T-cell (primary cell): ENCODE measurements at regions not wholly inside any gene's neighbourhood (a gene's known extent, or its start where the extent isn't known, plus 50 kb on each side); places are given as distances from the start of the nearest gene placed in this dataset.

ENCODE experiments used
- ATAC-seq, 4 experiments: fragments of 200-7000 bp in 3 of 4; fragments of 150-1000 bp in 1 of 4; cut with Tn5 transposase; replicated peaks in 1 of 4; 1 replicate in 3 of 4; 2 replicates in 1 of 4; pipeline ENCODE4 v1.10.0; 2021; ENCODE audit warnings: moderate library complexity in 3 of 4, mild to moderate bottlenecking in 2 of 4, moderate number of reproducible peaks in 1 of 4
- CTCF ChIA-PET, 2 donors: fragments of 300-600 bp; sonication (Branson Sonifier 250); formaldehyde crosslinking; loops; one replicate each; lab custom pipeline; 2022; ENCODE audit warnings: antibody characterized with exemption in 2 of 2; lab: Charles Lee
- POLR2A ChIA-PET, 2 donors: fragments of 300-600 bp; sonication (Branson Sonifier 250); formaldehyde crosslinking; loops; one replicate each; lab custom pipeline; 2022; ENCODE audit warnings: antibody characterized with exemption in 2 of 2; lab: Charles Lee
- DNase-seq, 35 experiments: peaks; one replicate each; pipeline versions ENCODE4 v3.0.0 to v3.0.0-alpha.2; 2013 to 2023
- H3K27ac ChIP-seq: one replicate; pipeline ENCODE4 v1.5.1; 2013; ENCODE audit warnings: low read length
- H3K27me3 ChIP-seq, 2 experiments: replicated peaks in 1 of 2; 1 replicate in 1 of 2; 2 replicates in 1 of 2; pipeline versions ENCODE4 v1.6.1 to v1.7.0; 2013; ENCODE audit warnings: low read length in 1 of 2, mixed read lengths in 1 of 2; ENCODE audit not compliant: control insufficient read depth in 2 of 2, insufficient read depth in 2 of 2; ENCODE audit errors: extremely low read depth in 1 of 2
- H3K36me3 ChIP-seq, 2 donors: 1 replicate in 1 of 2; 2 replicates in 1 of 2; pipeline versions ENCODE4 v1.6.1 to v1.7.0; 2013; ENCODE audit warnings: low read length in 1 of 2; ENCODE audit not compliant: control insufficient read depth in 2 of 2, insufficient read depth in 1 of 2; ENCODE audit errors: extremely low read depth in 1 of 2
- H3K4me1 ChIP-seq, 2 experiments: 1 replicate in 1 of 2; 2 replicates in 1 of 2; pipeline versions ENCODE4 v1.6.1 to v1.7.0; 2013; ENCODE audit warnings: low read length in 2 of 2, mixed read lengths in 1 of 2; ENCODE audit not compliant: insufficient read depth in 2 of 2, control insufficient read depth in 1 of 2; ENCODE audit errors: extremely low read depth in 1 of 2
- H3K4me3 ChIP-seq, 2 donors: 1 replicate in 1 of 2; 2 replicates in 1 of 2; pipeline versions ENCODE4 v1.5.1 to v1.7.0; 2013; ENCODE audit warnings: mild to moderate bottlenecking in 2 of 2, low read length in 1 of 2, moderate library complexity in 1 of 2; ENCODE audit not compliant: control insufficient read depth in 1 of 2; ENCODE audit errors: extremely low read depth in 1 of 2
- H3K9me3 ChIP-seq: 2 replicates; pipeline ENCODE4 v1.7.0; 2013
- H3K27ac Mint-ChIP-seq, 2 donors: one replicate each; pipeline ENCODE4 v1.8.0; 2020 to 2021; ENCODE audit warnings: mild to moderate bottlenecking in 2 of 2, mixed read lengths in 2 of 2
- H3K27me3 Mint-ChIP-seq, 2 donors: one replicate each; pipeline ENCODE4 v1.8.0; 2021 to 2022; ENCODE audit warnings: mixed read lengths in 2 of 2
- H3K36me3 Mint-ChIP-seq: one replicate; pipeline ENCODE4 v1.8.0; 2021; ENCODE audit warnings: mixed read lengths
- H3K4me1 Mint-ChIP-seq, 3 donors: one replicate each; pipeline ENCODE4 v1.8.0; 2020 to 2022; ENCODE audit warnings: mixed read lengths in 3 of 3, mild to moderate bottlenecking in 1 of 3
- H3K4me3 Mint-ChIP-seq, 3 donors: one replicate each; pipeline ENCODE4 v1.8.0; 2020 to 2022; ENCODE audit warnings: mild to moderate bottlenecking in 3 of 3, mixed read lengths in 3 of 3, moderate library complexity in 3 of 3
- H3K9me3 Mint-ChIP-seq, 3 donors: one replicate each; pipeline ENCODE4 v1.8.0; 2020 to 2022; ENCODE audit warnings: mixed read lengths in 3 of 3
- WGBS: methylation state at CpG from one replicate; pipeline ENCODE4 v1.1.5; 2013; ENCODE audit warnings: missing lambda C conversion rate; ENCODE audit not compliant: insufficient coverage; 5-methylcytosine and 5-hydroxymethylcytosine counted together

DNA sequence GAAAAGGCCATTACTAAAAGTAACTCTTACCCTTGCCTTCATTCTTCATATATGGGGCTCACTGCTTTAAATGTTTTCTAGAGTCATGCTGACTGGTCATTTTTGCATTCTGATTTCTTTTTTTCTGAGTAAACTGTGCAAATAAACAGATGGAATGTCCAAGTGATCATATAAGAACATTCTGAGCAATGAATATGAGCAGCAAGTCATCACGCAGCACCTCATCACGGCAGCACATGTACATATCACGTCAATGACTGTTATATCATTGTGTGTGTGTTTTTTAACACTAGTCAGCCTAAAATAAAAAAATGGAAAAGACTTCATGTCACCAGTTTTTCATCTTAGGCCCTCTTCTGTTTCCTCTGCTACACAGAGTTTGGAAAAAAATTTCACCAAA, 490.0 kb upstream of the ZFHX3 start:
- Histone ChIP-seq H3K9me3 (no peaks in the 10 kb centered on the region), H3K4me3 (no peak overlapping the region), H3K4me1 (no peaks in the 10 kb centered on the region), H3K36me3 (no peaks in the 10 kb centered on the region), H3K27me3 (peaks cover 4 to 5% of the 10 kb centered on the region in 2 experiments), H3K27ac (no peak overlapping the region)
- 100% methylated on average over 2 of the region's 3 CpGs for WGBS
- H3K4me3 Mint-ChIP-seq: no peak overlapping the region
- H3K36me3 Mint-ChIP-seq: no peaks in the 10 kb centered on the region
- no peak for DNase-seq
- no peaks in the 10 kb centered on the region for H3K4me1 Mint-ChIP-seq
- CTCF ChIA-PET: no interaction called here
- H3K27me3 Mint-ChIP-seq: peaks cover 6 to 9% of the 10 kb centered on the region in 2 donors
- peaks cover 7 to 12% (median 10%) of the 10 kb centered on the region in 3 donors for H3K9me3 Mint-ChIP-seq
- POLR2A ChIA-PET: no interaction called here
- no peak overlapping the region for H3K27ac Mint-ChIP-seq
- no peak for ATAC-seq

DNA sequence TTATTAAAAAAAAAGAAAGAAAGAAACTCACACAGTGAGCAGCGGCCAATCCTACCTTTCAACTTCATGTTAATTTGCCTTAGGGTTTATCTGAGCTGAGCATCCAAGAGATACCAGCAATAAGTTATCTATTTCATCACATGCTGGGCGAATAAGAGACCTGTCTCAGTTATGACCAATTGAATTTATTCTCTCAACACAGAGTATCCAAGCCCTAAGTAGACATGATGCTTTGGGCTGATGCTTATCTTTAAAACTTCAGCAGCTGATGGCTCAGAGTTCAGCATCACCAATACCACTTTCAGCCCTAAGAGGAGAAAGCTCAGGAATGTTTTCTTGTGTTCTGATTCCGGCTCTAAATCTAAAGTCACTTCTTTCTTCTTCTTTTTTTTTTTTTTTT, 489.0 kb upstream of the ZFHX3 start:
- H3K27ac ChIP-seq: no peak overlapping the region
- Mint-ChIP-seq H3K9me3 (peaks cover 7 to 14% (median 12%) of the 10 kb centered on the region in 3 donors), H3K4me3 (no peak overlapping the region), H3K27ac (no peak overlapping the region), H3K27me3 (peaks cover 3 to 6% of the 10 kb centered on the region in 2 donors), H3K4me1 (no peaks in the 10 kb centered on the region), H3K36me3 (no peaks in the 10 kb centered on the region)
- ChIA-PET CTCF (no interaction called here), POLR2A (no interaction called here)
- H3K9me3 ChIP-seq: no peaks in the 10 kb centered on the region
- ATAC-seq (no peak), DNase-seq (no peak)
- no peak overlapping the region for H3K4me3 ChIP-seq
- peaks cover 0 to 1% of the 10 kb centered on the region in 2 experiments for H3K27me3 ChIP-seq
- H3K4me1 ChIP-seq: no peaks in the 10 kb centered on the region
- no CpG with 5 or more reads among the region's 3 CpGs for WGBS
- H3K36me3 ChIP-seq: no peaks in the 10 kb centered on the region

DNA sequence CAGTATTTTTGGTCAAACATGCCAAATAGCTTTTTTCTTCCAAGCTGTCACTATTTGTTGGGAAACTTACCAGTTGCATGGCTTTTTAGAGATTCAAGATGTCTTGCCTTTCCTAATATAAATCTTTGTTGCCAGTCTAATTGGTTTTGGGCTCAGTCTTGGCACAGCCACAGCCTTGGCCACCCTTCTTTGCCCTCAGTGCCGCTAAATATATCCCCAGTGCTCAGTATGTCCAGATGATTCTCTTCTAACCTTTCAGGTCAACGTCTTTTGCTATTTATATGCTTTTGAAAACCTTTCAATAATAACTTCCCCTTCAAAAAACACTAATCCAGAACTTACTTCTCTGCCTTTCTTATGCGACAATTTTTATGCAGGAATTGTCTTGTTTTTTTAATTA, 483.1 kb upstream of the ZFHX3 start:
- Histone ChIP-seq H3K4me3 (no peak overlapping the region), H3K27me3 (no peaks in the 10 kb centered on the region), H3K9me3 (no peaks in the 10 kb centered on the region), H3K36me3 (no peaks in the 10 kb centered on the region), H3K27ac (no peak overlapping the region), H3K4me1 (no peaks in the 10 kb centered on the region)
- CTCF ChIA-PET: no interaction called here
- ATAC-seq (no peak), DNase-seq (no peak)
- H3K9me3 Mint-ChIP-seq: peaks cover 7 to 14% (median 12%) of the 10 kb centered on the region in 3 donors
- H3K36me3 Mint-ChIP-seq: no peaks in the 10 kb centered on the region
- H3K4me1 Mint-ChIP-seq: no peaks in the 10 kb centered on the region
- H3K27me3 Mint-ChIP-seq: peaks cover 0 to 3% of the 10 kb centered on the region in 2 donors
- 25% methylated on average over 2 of the region's 3 CpGs for WGBS
- no peak overlapping the region for H3K27ac Mint-ChIP-seq
- POLR2A ChIA-PET: interaction anchor here (0.6 kb wide), 2 partner anchors 29 to 395 kb away, joined by 3 to 8 read pairs; no protein-coding TSS in a partner anchor
- H3K4me3 Mint-ChIP-seq: no peak overlapping the region

DNA sequence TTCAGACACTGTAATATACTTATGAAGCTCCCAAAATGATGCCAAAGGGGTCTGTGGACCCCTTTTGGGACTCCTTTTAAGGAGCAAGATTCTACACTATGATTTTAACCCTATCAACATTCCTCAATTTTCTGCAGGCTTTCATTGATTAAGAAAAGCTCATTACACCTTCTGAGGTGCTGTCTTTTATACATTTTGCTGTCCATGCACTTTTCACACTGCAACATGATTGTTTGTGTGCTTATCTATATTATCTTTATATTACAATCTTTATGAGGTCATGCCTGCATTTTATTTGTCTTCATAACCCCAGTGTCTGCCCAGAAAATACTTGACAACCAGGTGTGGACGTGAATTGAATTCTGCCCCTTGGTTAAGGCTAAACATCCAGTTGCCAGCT, 482.6 kb upstream of the ZFHX3 start:
- H3K4me1 ChIP-seq: no peaks in the 10 kb centered on the region
- no peaks in the 10 kb centered on the region for H3K27me3 ChIP-seq
- H3K4me3 ChIP-seq: no peak overlapping the region
- ChIA-PET CTCF (no interaction called here), POLR2A (interaction anchor here in 1 of 2 donors (0.6 kb wide), 1 partner anchor 29 kb away, joined by 3 read pairs; no protein-coding TSS in a partner anchor)
- DNase-seq (no peak), ATAC-seq (no peak)
- no peaks in the 10 kb centered on the region for H3K4me1 Mint-ChIP-seq
- H3K36me3 Mint-ChIP-seq: no peaks in the 10 kb centered on the region
- H3K36me3 ChIP-seq: no peaks in the 10 kb centered on the region
- no peak overlapping the region for H3K27ac ChIP-seq
- H3K27me3 Mint-ChIP-seq: peaks cover 0 to 3% of the 10 kb centered on the region in 2 donors
- H3K9me3 Mint-ChIP-seq: peaks cover 7 to 14% (median 12%) of the 10 kb centered on the region in 3 donors
- 50% methylated on average over 1 of the region's 1 CpG for WGBS
- no peak overlapping the region for H3K4me3 Mint-ChIP-seq
- no peak overlapping the region for H3K27ac Mint-ChIP-seq
- H3K9me3 ChIP-seq: no peaks in the 10 kb centered on the region

DNA sequence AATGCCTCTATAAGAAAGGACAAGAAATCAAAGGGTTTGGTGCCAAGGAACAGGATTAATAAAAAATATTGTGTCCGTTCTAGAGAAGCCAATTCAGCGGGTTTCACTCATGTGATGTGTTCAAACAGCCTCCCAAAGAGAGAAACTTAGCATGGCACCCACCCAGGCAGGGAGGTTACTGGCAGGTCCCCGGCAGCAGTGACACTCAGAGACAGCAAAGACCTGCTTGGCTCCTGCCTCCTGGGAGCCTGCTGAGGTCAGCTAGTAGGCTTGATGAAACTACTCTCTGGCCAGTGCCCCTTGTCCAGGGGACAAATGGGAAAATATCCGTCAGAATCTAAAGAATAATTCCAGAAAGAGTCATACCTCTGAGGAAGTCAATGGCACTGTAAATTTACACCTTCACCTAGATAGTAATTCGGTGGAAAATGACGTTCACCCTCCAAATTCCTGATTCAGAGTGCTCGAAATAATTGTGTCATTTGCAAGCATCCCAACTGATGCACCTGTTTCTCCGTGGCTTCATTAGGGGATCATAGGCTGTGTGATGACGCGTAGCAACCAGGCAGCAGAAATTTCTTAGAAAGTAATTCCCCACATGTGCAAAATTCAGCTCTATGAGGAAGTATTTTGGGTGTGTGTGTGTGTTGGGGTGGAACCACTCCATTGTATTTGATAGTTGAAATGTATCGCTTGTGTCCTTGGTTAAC, 481.5 kb upstream of the ZFHX3 start:
- no peaks in the 10 kb centered on the region for H3K4me1 ChIP-seq
- H3K27me3 Mint-ChIP-seq: peaks cover 0 to 3% of the 10 kb centered on the region in 2 donors
- 70% methylated on average over 6 of the region's 11 CpGs for WGBS
- POLR2A ChIA-PET: no interaction called here
- no peaks in the 10 kb centered on the region for H3K9me3 ChIP-seq
- no peak overlapping the region for H3K4me3 Mint-ChIP-seq
- DNase-seq: no peak
- H3K36me3 ChIP-seq: no peaks in the 10 kb centered on the region
- no peaks in the 10 kb centered on the region for H3K4me1 Mint-ChIP-seq
- no peak overlapping the region for H3K4me3 ChIP-seq
- CTCF ChIA-PET: no interaction called here
- H3K27me3 ChIP-seq: no peaks in the 10 kb centered on the region
- H3K9me3 Mint-ChIP-seq: peaks cover 3 to 12% (median 12%) of the 10 kb centered on the region in 3 donors
- no peaks in the 10 kb centered on the region for H3K36me3 Mint-ChIP-seq
- no peak for ATAC-seq
- no peak overlapping the region for H3K27ac ChIP-seq
- H3K27ac Mint-ChIP-seq: no peak overlapping the region

DNA sequence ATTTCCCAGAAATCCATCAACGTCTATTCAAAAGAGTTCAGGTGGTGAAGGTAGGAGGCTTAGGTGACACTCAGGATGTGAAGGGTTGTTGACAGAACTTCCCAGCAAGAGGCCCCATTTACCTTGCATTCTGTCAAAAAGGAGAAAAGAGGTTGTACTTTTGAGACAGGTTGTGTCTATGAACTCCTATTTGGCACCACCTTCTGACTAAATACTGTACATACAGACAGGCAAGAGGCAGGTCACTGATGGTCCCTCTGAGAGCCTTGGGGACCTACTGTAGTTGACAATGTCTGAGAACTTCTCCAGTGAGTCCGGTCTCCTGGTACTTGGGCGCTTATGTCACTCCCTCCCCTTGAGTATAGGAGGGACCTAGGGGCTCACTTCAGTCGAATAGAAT, 479.3 kb upstream of the ZFHX3 start:
- H3K4me1 ChIP-seq: no peaks in the 10 kb centered on the region
- H3K27ac Mint-ChIP-seq: no peak overlapping the region

More for the DNA sequence above, 479.3 kb upstream of the ZFHX3 start:
- no peak overlapping the region for H3K4me3 ChIP-seq
- no peaks in the 10 kb centered on the region for H3K36me3 ChIP-seq
- 20% methylated on average over 1 of the region's 4 CpGs for WGBS
- peaks cover 0 to 1% (median 0%) of the 10 kb centered on the region in 3 donors for H3K9me3 Mint-ChIP-seq
- no peaks in the 10 kb centered on the region for H3K27me3 Mint-ChIP-seq
- H3K9me3 ChIP-seq: no peaks in the 10 kb centered on the region
- H3K36me3 Mint-ChIP-seq: no peaks in the 10 kb centered on the region
- ChIA-PET POLR2A (no interaction called here), CTCF (no interaction called here)
- no peak overlapping the region for H3K27ac ChIP-seq
- H3K4me3 Mint-ChIP-seq: no peak overlapping the region
- ATAC-seq (no peak), DNase-seq (no peak)
- no peaks in the 10 kb centered on the region for H3K4me1 Mint-ChIP-seq
- H3K27me3 ChIP-seq: no peaks in the 10 kb centered on the region
